CD4-positive, alpha-beta T cell treated with Interleukin-2 at 100 ng/mL for 4 hours (primary cell): ENCODE measurements at regions not wholly inside any gene's neighbourhood (a gene's known extent, or its start where the extent isn't known, plus 50 kb on each side); places are given as distances from the start of the nearest gene placed in this dataset.
A peak's percentile ranks its signal among the peaks of the same experiment; 100 is the strongest.
"Not testable (repeated sequence)": the region's sequence is repeated elsewhere in the genome, so short reads cannot be mapped to it uniquely, and the experiment has no call there.

Source experiments
- DNase-seq: peaks from one replicate; pipeline ENCODE4 v3.0.0-alpha.2; 2020; ENCODE audit warnings: low spot score

DNA sequence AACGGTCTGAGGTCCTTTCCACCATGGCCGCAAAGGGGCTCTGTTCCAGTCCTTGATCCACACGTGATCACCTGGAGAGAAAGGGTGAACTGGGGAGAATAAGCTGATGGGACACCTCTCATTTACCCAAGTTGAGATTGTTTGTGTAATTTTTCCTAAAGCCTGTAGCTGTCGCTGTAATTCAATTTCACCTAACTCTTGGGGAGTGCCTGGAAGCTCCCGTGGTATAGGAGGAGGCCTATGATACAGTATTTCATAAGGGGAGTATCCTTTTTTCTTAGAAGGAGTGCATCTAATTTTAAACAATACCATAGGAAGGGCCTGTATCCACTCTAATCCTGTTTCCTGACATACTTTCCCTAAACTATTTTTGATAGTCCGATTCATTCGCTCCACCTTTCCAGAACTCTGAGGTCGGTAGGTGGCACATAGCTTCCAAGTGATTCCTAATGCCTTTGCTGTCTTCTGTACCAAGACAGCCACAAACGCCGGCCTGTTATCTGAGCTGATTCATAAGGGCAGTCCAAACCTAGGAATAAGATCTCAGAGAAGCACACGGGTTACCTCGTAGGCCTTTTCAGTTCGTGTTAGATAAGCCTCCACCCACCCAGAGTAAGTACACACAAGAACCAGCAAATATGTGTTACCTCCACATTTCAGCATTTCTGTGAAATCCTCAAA lies 78.9 kb upstream of the VEPH1 start:
- not testable (repeated sequence) for DNase-seq

DNA sequence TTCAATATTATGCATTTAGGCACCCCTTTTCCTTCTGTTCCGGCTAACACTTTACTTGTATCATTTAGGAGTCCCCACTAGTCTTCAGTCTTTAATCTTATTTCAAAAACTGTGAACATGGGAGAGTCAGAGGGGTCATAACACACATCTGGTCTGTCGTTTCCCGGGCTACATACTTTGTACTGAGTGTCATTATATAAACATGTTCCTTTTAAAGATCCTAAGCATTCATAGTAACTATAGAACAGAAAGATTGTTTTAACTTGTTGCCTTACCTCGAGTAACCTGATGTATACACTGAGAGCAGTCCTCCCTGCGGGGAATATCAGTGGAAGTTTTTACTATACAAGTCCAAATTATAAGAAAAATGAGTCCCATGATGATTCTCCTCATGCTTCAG lies 78.2 kb upstream of the VEPH1 start:
- DNase-seq: no peak

DNA sequence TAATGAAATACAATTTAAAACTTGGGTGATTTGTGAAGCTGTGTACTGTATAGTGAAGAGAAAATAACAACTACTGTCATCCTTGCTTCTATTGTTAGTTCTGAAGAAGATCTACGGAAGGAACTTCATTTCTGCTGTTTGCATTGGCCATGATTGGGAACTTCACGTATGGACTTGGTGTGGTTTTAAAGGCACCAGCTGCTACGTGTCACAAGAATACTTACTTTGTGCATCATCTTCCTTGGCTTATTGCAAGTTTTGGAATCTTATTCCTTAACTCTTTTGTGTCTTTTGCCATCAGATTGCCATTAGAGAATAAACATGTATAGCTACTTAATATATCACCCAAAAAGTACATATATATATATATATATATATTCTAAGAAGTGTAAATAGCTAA lies 75.0 kb upstream of the VEPH1 start:
- no peak for DNase-seq

DNA sequence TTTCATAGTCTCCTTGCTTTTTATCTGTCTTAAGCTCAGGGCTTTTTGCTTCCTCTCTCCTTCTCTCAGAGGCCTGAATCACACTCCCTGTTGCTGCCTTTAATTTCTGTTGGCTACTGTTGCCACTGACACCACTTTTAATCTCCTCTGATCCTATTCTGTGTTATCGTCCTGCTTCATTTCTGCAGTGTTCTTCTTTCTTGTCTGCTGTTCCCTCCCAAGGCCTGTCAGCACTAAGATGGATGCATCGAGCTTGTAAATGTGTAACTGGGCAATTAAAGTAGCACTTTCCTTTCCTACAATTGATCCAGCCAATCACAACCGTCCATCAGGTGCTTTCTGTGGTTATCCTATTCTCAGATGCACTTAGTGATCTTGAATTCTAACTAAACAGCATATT lies 71.3 kb upstream of the VEPH1 start:
- no peak for DNase-seq

DNA sequence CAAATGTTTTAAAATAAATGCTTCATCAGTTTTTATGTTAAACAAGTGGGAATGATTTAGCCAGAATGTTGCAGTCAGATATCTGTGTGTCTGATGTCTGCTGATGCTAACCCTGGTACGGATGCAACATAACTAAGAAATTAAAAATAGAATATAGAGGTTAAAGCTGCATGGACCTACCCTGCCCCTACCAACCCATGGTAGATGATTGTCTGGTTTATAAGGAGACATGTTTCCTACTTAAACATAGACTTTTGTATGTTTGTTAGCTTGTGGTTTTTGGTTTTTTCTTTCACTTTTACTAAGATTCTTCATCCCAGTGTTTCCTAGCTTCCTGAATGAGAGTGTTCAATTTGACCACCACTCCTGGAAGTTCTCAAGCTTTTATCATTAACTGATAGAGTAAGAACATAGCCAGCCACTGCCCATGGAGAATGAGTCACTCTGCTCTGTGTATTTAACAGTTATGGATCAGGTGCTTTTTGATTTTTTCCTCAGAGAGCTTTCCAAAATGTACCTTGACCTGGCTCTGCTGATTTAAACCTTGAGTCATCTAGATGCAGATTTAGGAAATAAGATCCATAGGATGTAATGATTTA lies 70.7 kb upstream of the VEPH1 start:
- no peak for DNase-seq

DNA sequence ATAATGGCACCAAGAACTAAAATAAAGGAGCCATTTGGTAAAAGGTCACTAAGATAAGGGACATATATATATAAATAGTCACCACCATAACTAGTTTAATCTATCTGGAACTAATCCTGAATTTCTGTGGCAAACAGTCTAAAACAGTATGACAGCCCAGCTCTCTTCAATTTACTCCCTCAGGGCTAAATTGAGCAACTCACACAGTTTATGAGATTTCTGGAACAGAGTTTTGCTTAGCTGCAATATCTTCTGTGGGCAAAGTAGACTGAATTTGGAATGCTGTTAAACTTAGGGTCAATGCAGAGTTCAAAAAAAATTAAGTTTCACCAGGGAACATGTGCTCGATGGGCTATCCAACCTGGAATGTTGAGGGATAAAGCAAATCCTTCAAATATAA lies 70.1 kb upstream of the VEPH1 start:
- no peak for DNase-seq

DNA sequence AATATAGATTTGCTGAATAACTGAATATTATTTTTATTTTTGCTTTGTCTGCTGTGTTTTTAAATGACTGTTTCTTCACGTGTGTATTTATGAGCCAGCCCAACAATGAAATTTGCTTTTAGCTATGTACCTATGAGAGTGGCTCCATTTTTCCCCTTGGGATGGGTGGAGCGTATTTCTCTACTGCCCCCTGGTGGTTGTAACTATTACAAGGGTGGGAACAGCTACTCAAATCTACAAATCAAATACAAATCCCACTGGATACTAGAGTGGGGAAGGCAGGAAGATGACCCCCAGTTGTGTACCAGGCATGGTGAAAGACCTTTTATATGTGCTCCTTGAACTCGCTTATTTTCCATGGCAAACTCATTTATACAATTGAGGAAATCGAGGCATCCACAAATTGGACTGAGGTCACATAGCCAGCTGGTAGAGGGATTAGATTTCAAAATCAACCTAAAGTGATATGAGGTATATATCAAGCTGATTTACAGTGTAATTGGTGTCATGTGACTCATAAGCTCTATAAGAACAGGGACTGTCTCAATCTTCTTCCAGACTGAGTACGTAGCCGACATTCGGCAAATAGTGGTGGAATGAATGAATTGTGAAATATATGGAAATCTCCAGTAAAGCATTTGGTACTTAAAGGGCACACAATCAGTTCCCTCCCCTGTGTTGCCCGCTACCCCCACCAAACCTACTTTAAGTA lies 69.5 kb upstream of the VEPH1 start:
- DNase-seq: peak; percentile 33

DNA sequence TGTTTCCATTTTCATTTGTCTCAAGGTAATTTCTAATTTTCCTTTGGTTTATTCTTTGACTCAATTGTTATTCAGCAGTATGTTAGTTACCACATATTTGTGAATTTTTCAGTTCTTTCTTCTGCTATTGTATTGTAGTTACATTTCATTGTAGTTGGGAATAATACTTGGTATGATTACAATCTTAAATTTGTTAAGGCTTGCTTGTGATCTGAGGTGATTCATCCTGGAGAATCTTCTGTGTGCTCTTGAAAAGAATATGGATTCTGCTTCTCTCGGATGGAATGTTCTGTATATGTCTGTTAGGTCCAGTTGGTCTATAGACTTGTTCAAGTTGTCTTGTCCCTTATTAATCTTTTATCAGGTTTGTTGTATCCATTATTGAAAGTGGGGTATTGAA lies 63.4 kb upstream of the VEPH1 start:
- no peak for DNase-seq

DNA sequence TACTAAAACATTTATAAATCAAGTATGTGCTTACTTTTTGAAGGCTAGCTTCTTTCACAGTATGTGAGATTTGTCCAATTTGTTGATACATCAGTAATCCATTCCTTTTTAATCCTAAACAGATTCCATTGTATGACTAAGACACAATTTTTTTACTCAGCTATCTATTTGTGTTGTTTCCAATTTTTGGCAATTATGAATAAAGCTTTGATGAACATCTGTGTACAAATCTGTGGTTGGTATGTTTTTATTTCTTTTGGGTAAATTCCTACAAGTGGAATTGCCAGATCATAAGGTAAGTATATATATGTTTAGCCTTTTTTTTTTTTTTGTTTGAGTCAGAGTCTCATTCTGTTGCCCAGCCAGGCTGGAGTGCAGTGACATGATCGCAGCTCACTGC lies 56.2 kb upstream of the VEPH1 start:
- DNase-seq: no peak
